ENCODE measurements at regions not wholly inside any gene's neighbourhood (a gene's known extent, or its start where the extent isn't known, plus 50 kb on each side); places are given as distances from the start of the nearest gene placed in this dataset.
"Not testable (repeated sequence)": the region's sequence is repeated elsewhere in the genome, so short reads cannot be mapped to it uniquely, and the experiment has no call there.

DNA sequence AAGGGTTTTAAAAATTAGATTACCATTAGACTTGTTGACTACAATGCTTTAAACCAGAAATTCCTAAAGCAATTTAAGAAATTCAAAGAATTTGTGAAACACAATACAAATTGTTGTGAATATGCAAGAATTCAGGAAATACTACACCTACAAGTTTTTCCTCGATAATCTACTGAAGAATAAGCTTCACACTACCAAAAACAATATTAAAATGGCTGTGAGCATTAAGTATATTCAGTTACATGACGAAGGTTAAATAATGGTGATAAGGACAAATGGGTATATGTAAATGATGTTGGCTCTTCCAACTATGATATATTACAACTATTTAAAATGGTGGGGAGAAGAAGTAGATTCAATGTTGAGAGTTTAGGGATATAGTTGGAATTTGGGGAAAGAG lies 111.1 kb upstream of the HTR2C start:
- DNase-seq, result no peak
- Histone ChIP-seq H3K9ac (no peak overlapping the region), H3K79me2 (ENCODE audit: insufficient read depth) (no peaks in the 10 kb centered on the region), H2AFZ (no peak overlapping the region), H3K36me3 (ENCODE audit: low read depth) (no peaks in the 10 kb centered on the region), H3K4me3 (no peak overlapping the region), H3K27ac (no peak overlapping the region), H3K4me2 (ENCODE audit: unreplicated experiment) (no peak overlapping the region), H3K27me3 (replicated peaks; ENCODE audit: insufficient read depth) (no peaks in the 10 kb centered on the region), H3F3A (ENCODE audit: insufficient read depth) (no peaks in the 10 kb centered on the region), H4K20me1 (ENCODE audit: insufficient read depth) (no peaks in the 10 kb centered on the region), H3K9me3 (ENCODE audit: low read depth) (no peaks in the 10 kb centered on the region), H3K4me1 (ENCODE audit: insufficient read depth) (no peaks in the 10 kb centered on the region), H3K9me2 (ENCODE audit: insufficient read depth) (no peaks in the 10 kb centered on the region)
- 0% methylated on average over 2 of the region's 2 CpGs for WGBS, 2 experiments (ENCODE audit: low coverage in 1 of 2, low lambda C conversion rate in 2 of 2, missing lambda C conversion rate in 2 of 2)
- TF ChIP-seq EZH2phosphoT487 (IDR thresholded peaks at IDR 0.05; ENCODE audit: insufficient read depth, low read depth) (no peak), EZH2 (IDR thresholded peaks at IDR 0.05; ENCODE audit: insufficient read depth, poor library complexity, severe bottlenecking) (no peak)
- in situ Hi-C loops (cut with MboI), result no loop called here

DNA sequence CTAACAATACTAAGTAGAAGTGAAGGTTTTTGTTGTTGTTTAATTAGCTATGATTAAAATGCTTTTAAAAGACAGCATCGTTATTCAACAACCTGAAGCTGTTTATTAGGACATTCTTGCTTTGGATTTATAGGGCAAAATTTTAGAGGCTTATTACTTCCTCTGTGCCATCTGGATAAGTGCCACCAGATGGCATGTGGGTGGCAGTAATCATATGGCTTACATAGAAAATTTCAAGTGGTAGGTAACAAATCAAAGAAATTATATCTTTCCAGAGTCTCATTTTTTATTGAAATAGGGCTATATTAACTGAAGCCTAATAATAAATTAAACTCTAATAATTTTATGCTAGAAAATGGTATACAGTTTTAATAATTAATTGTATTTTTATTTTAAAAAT lies 83.3 kb upstream of the HTR2C start:
- H3K9ac ChIP-seq, result no peak overlapping the region
- H3K4me3 ChIP-seq, result no peak overlapping the region
- H3K79me2 ChIP-seq (ENCODE audit: insufficient read depth), result no peaks in the 10 kb centered on the region
- H3K27ac ChIP-seq, result no peak overlapping the region
- H3F3A ChIP-seq (ENCODE audit: insufficient read depth), result no peaks in the 10 kb centered on the region
- no peaks in the 10 kb centered on the region for H3K4me1 ChIP-seq (ENCODE audit: insufficient read depth)
- H3K9me3 ChIP-seq (ENCODE audit: low read depth), result no peaks in the 10 kb centered on the region
- H4K20me1 ChIP-seq (ENCODE audit: insufficient read depth), result no peaks in the 10 kb centered on the region
- no peak for DNase-seq
- H3K9me2 ChIP-seq (ENCODE audit: insufficient read depth), result no peaks in the 10 kb centered on the region
- in situ Hi-C loops (cut with MboI), result no loop called here
- no peak overlapping the region for H3K4me2 ChIP-seq (ENCODE audit: unreplicated experiment)
- H3K36me3 ChIP-seq (ENCODE audit: low read depth), result no peaks in the 10 kb centered on the region
- WGBS, 2 experiments (ENCODE audit: low coverage in 1 of 2, low lambda C conversion rate in 2 of 2, missing lambda C conversion rate in 2 of 2), result 20 to 50% methylated on average over 1 of the region's 1 CpG
- no peaks in the 10 kb centered on the region for H3K27me3 ChIP-seq (replicated peaks; ENCODE audit: insufficient read depth)
- no peak overlapping the region for H2AFZ ChIP-seq
- TF ChIP-seq EZH2 (IDR thresholded peaks at IDR 0.05; ENCODE audit: insufficient read depth, poor library complexity, severe bottlenecking) (no peak), EZH2phosphoT487 (IDR thresholded peaks at IDR 0.05; ENCODE audit: insufficient read depth, low read depth) (no peak)

DNA sequence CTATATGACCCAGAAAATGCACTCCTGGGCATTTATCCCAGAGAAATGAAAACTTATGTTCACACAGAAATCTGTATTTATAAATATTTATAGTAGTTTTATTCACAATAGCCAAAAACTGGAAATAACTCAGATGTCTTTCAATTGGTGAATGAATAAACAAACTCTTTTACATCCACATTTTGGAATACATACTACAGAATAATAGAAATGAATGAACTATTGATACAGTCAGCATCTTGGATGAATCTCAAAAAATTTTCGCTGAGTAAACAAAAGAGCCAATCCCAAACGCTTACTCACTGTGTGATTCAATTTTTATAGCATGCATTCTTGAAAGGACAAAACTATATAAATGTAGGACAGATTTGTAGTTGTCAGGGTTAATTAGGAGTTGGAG lies 75.1 kb upstream of the HTR2C start:
- Histone ChIP-seq H4K20me1 (ENCODE audit: insufficient read depth) (no peaks in the 10 kb centered on the region), H3K9ac (no peak overlapping the region), H3K79me2 (ENCODE audit: insufficient read depth) (no peaks in the 10 kb centered on the region), H3K4me2 (ENCODE audit: unreplicated experiment) (no peak overlapping the region), H3K4me1 (ENCODE audit: insufficient read depth) (no peaks in the 10 kb centered on the region), H3K4me3 (no peak overlapping the region), H2AFZ (no peak overlapping the region), H3K9me3 (ENCODE audit: low read depth) (no peaks in the 10 kb centered on the region), H3F3A (ENCODE audit: insufficient read depth) (no peaks in the 10 kb centered on the region), H3K36me3 (ENCODE audit: low read depth) (no peaks in the 10 kb centered on the region), H3K27ac (no peak overlapping the region), H3K27me3 (replicated peaks; ENCODE audit: insufficient read depth) (no peaks in the 10 kb centered on the region), H3K9me2 (ENCODE audit: insufficient read depth) (no peaks in the 10 kb centered on the region)
- peak; percentile 2 for DNase-seq
- in situ Hi-C loops (cut with MboI), result no loop called here
- 20 to 25% methylated on average over 2 of the region's 2 CpGs for WGBS, 2 experiments (ENCODE audit: low coverage in 1 of 2, low lambda C conversion rate in 2 of 2, missing lambda C conversion rate in 2 of 2)
- TF ChIP-seq EZH2 (IDR thresholded peaks at IDR 0.05; ENCODE audit: insufficient read depth, poor library complexity, severe bottlenecking) (no peak), EZH2phosphoT487 (IDR thresholded peaks at IDR 0.05; ENCODE audit: insufficient read depth, low read depth) (no peak)

DNA sequence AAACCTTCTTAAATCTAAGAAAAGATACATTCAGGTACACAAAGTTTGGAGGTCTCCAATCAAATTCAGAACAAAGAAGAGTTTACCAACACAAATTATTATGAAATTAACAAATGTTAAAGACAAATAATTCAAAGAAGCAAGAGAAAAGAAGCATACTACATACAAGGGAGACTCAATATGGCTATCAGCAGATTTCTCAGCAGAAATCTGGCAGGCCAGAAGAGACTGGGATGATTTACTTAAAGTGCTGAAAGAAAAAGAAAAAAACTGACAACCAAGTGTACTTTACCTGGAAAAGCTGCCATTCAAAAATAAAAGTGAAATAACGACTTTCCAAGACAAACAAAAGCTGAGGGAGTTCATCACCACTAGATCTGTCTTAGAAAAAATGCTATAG lies 64.4 kb upstream of the HTR2C start:
- H3K9me3 ChIP-seq (ENCODE audit: low read depth), result no peaks in the 10 kb centered on the region
- no peaks in the 10 kb centered on the region for H3K9me2 ChIP-seq (ENCODE audit: insufficient read depth)
- H3K4me2 ChIP-seq (ENCODE audit: unreplicated experiment), result no peak overlapping the region
- no peaks in the 10 kb centered on the region for H3K36me3 ChIP-seq (ENCODE audit: low read depth)
- TF ChIP-seq EZH2 (IDR thresholded peaks at IDR 0.05; ENCODE audit: insufficient read depth, poor library complexity, severe bottlenecking) (no peak), EZH2phosphoT487 (IDR thresholded peaks at IDR 0.05; ENCODE audit: insufficient read depth, low read depth) (no peak)
- DNase-seq, result no peak
- H3K79me2 ChIP-seq (ENCODE audit: insufficient read depth), result no peaks in the 10 kb centered on the region
- no peaks in the 10 kb centered on the region for H3F3A ChIP-seq (ENCODE audit: insufficient read depth)
- in situ Hi-C loops (cut with MboI), result no loop called here
- no peaks in the 10 kb centered on the region for H3K27me3 ChIP-seq (replicated peaks; ENCODE audit: insufficient read depth)
- no peaks in the 10 kb centered on the region for H3K4me1 ChIP-seq (ENCODE audit: insufficient read depth)
- no peak overlapping the region for H3K27ac ChIP-seq
- H2AFZ ChIP-seq, result no peak overlapping the region
- H3K4me3 ChIP-seq, result no peak overlapping the region
- H4K20me1 ChIP-seq (ENCODE audit: insufficient read depth), result no peaks in the 10 kb centered on the region
- no peak overlapping the region for H3K9ac ChIP-seq
- 0% methylated on average over 1 of the region's 1 CpG for WGBS, 2 experiments (ENCODE audit: low coverage in 1 of 2, low lambda C conversion rate in 2 of 2, missing lambda C conversion rate in 2 of 2)

DNA sequence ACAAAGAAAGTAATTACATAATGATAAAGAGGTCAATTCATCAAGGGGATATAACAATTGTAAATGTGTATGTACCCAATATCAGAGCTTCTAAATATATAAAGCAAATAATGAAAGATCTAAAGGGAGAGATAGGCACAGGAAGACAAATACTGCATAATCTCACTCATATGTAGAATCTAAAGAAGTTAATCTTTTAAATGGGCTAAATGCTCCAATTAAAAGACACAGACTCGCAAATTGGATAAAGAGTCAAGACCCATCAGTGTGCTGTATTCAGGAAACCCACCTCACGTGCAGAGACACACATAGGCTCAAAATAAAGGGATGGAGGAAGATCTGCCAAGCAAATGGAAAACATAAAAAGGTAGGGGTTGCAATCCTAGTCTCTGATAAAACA lies 63.2 kb upstream of the HTR2C start:
- H4K20me1 ChIP-seq (ENCODE audit: insufficient read depth); DNase-seq; H3K9ac ChIP-seq; H3F3A ChIP-seq (ENCODE audit: insufficient read depth); H3K27ac ChIP-seq; H3K79me2 ChIP-seq (ENCODE audit: insufficient read depth); H3K36me3 ChIP-seq (ENCODE audit: low read depth); H2AFZ ChIP-seq; H3K9me3 ChIP-seq (ENCODE audit: low read depth); H3K4me1 ChIP-seq (ENCODE audit: insufficient read depth); H3K4me2 ChIP-seq (ENCODE audit: unreplicated experiment); in situ Hi-C loops (cut with MboI); H3K9me2 ChIP-seq (ENCODE audit: insufficient read depth); H3K27me3 ChIP-seq (replicated peaks; ENCODE audit: insufficient read depth); H3K4me3 ChIP-seq: not testable (repeated sequence)
- WGBS, 2 experiments (ENCODE audit: low coverage in 1 of 2, low lambda C conversion rate in 2 of 2, missing lambda C conversion rate in 2 of 2), result 0 to 4% methylated on average over 2 of the region's 2 CpGs
